ENCODE measurements at regions not wholly inside any gene's neighbourhood (a gene's known extent, or its start where the extent isn't known, plus 50 kb on each side); places are given as distances from the start of the nearest gene placed in this dataset.

DNA sequence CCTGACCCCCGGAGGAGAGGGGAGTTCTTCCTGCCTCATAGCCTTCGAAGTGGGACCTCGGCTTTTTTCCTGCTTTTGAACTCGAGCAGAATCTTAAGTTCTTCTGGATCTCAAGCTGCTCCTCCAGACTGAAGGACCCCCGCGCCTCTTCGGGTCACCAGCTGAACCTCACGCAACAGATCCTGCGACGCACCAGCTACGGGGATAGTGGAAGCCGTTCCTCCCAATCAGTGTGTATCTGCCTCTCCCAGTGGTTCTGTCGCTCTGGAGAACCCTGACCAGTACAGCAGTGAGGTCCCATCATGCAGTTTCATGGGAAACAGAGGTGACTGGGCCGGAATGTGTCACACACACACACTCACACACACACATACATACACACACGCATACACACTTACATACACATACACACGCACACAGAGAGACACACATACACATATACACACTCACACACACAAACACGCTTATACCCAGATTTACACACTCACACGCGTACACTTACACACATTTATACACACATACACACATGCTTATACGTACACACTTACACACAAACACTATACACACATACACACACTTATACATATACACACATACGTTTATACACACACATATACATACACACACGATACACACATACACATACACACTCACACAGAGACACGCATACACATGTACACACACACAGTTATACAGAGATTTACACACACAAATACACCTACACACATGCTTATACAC, 170.0 kb downstream of the TTLL2 start:
- no peak for DNase-seq (ENCODE audit: insufficient read length, low spot score, missing footprints)
- Histone ChIP-seq H3K9me3 (ENCODE audit: low read depth, low read length) (peaks cover 3% of the 10 kb centered on the region), H3K36me3 (ENCODE audit: insufficient read depth, low read length) (no peaks in the 10 kb centered on the region), H3K4me1 (ENCODE audit: insufficient read depth, low read length) (no peaks in the 10 kb centered on the region), H3K27me3 (ENCODE audit: insufficient read depth, low read length) (no peaks in the 10 kb centered on the region), H4K20me1 (ENCODE audit: insufficient read depth, low read length) (no peaks in the 10 kb centered on the region), H3K4me2 (ENCODE audit: insufficient read depth, low read length) (no peak overlapping the region), H3K79me2 (ENCODE audit: insufficient read depth, low read length) (no peaks in the 10 kb centered on the region), H3K4me3 (ENCODE audit: insufficient read depth, low read length) (no peak overlapping the region), H2AFZ (ENCODE audit: low read length) (no peak overlapping the region), H3K27ac (ENCODE audit: low read depth, low read length) (no peak overlapping the region)
- TF ChIP-seq CTCF (IDR thresholded peaks at IDR 0.05; ENCODE audit: extremely low read depth, low read depth, low read length), result no peak

DNA sequence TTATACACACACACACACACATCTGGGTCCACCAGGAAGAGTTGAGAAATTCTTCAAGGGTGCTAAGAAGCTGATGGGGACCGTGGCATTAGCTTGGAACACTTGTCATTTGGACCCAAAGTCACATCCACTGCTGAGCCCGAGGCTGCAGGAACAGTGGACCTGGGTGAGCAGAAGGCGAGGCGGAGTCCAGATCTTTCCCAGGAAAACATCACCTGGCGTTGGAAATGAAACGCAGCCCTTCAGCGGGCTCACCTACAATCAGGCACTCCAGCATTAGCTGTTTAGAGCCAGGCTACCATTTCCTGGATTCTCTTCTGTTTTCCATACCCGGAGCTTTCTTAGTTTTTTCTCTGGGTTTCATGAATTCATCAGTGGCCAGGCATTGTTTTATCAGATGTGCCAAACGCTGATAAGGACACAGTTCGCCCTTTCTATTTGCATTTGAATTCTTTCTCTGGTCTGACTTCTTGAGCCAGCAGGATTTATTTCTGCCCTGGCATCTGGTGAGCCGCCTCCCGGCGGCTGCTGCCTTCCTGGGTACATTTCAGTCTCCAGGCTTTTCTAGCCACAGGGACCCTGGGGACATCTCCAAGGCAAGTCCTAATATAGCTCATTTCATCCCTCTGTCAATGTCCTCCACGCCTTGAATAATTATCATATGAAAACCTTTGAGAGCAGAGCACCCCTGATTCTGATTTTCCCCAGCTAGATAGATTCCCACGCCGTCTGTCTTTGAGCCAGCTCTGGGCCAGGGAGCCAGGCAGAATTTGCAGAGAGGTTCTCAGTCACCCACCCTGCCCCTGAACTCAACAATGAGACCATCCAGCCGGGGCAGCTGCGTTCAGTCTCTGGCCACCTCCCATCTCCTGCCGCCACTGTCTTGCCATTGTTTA, 170.9 kb downstream of the TTLL2 start:
- TF ChIP-seq CTCF (IDR thresholded peaks at IDR 0.05; ENCODE audit: extremely low read depth, low read depth, low read length), result no peak
- no peak for DNase-seq (ENCODE audit: insufficient read length, low spot score, missing footprints)
- Histone ChIP-seq H3K79me2 (ENCODE audit: insufficient read depth, low read length) (no peaks in the 10 kb centered on the region), H3K4me1 (ENCODE audit: insufficient read depth, low read length) (no peaks in the 10 kb centered on the region), H4K20me1 (ENCODE audit: insufficient read depth, low read length) (no peaks in the 10 kb centered on the region), H3K27me3 (ENCODE audit: insufficient read depth, low read length) (no peaks in the 10 kb centered on the region), H3K27ac (ENCODE audit: low read depth, low read length) (no peak overlapping the region), H3K9me3 (ENCODE audit: low read depth, low read length) (peaks cover 3% of the 10 kb centered on the region), H3K4me3 (ENCODE audit: insufficient read depth, low read length) (no peak overlapping the region), H3K4me2 (ENCODE audit: insufficient read depth, low read length) (no peak overlapping the region), H3K36me3 (ENCODE audit: insufficient read depth, low read length) (no peaks in the 10 kb centered on the region), H2AFZ (ENCODE audit: low read length) (no peak overlapping the region)

- no peaks in the 10 kb centered on the region for H3K36me3 ChIP-seq (ENCODE audit: insufficient read depth, low read length)
- H3K79me2 ChIP-seq (ENCODE audit: insufficient read depth, low read length), result no peaks in the 10 kb centered on the region
- H3K9me3 ChIP-seq (ENCODE audit: low read depth, low read length), result peaks cover 3% of the 10 kb centered on the region
- no peaks in the 10 kb centered on the region for H3K27me3 ChIP-seq (ENCODE audit: insufficient read depth, low read length)
- H4K20me1 ChIP-seq (ENCODE audit: insufficient read depth, low read length), result no peaks in the 10 kb centered on the region
- no peak overlapping the region for H3K4me3 ChIP-seq (ENCODE audit: insufficient read depth, low read length)
- DNase-seq (ENCODE audit: insufficient read length, low spot score, missing footprints), result no peak
- no peak overlapping the region for H2AFZ ChIP-seq (ENCODE audit: low read length)
- no peak overlapping the region for H3K4me2 ChIP-seq (ENCODE audit: insufficient read depth, low read length)
- H3K27ac ChIP-seq (ENCODE audit: low read depth, low read length), result no peak overlapping the region
- no peaks in the 10 kb centered on the region for H3K4me1 ChIP-seq (ENCODE audit: insufficient read depth, low read length)
- no peak for TF ChIP-seq CTCF (IDR thresholded peaks at IDR 0.05; ENCODE audit: extremely low read depth, low read depth, low read length)
Measured at GRCh38 chr6:167496707-167497106, 171.8 kb downstream of the TTLL2 start.

All from osteoblast (primary cell).